HepG2 (cell line): ENCODE measurements at regions not wholly inside any gene's neighbourhood (a gene's known extent, or its start where the extent isn't known, plus 50 kb on each side); places are given as distances from the start of the nearest gene placed in this dataset.

Experiments used
- DNMT1 ChIP-seq: sonication (generic); formaldehyde crosslinking; IDR thresholded peaks from 2 replicates; pipeline ENCODE4 v1.5.1; 2020; ENCODE audit warnings: mild to moderate bottlenecking, missing genetic modification reagents
- ETV6 ChIP-seq: sonication (generic); formaldehyde crosslinking; conservative IDR thresholded peaks from 2 replicates; pipeline ENCODE4 v1.4.0; 2020; ENCODE audit warnings: missing genetic modification reagents
- FOXK2 ChIP-seq: fragments of 450-650 bp; IDR thresholded peaks from 2 replicates; pipeline ENCODE4 v1.6.1; 2016
- HMGA1 ChIP-seq: sonication (generic); formaldehyde crosslinking; conservative IDR thresholded peaks from 2 replicates; pipeline ENCODE4 v1.4.0; 2020; ENCODE audit warnings: missing genetic modification reagents
- IKZF1 ChIP-seq: fragments of 450-650 bp; IDR thresholded peaks from 2 replicates; pipeline ENCODE4 v1.7.1; 2016
- IRX3 ChIP-seq: sonication (generic); formaldehyde crosslinking; IDR thresholded peaks from 2 replicates; pipeline ENCODE4 v1.8.1; 2023; ENCODE audit warnings: mild to moderate bottlenecking, low read depth, missing genetic modification reagents, borderline replicate concordance
- MYC ChIP-seq: sonication (generic); formaldehyde crosslinking; IDR thresholded peaks from 2 replicates; pipeline ENCODE4 v1.9.0; 2021; ENCODE audit warnings: missing genetic modification reagents, borderline replicate concordance
- NCOA5 ChIP-seq: sonication (generic); formaldehyde crosslinking; IDR thresholded peaks from 2 replicates; pipeline ENCODE4 v1.4.0; 2020; ENCODE audit warnings: missing genetic modification reagents
- NCOR1 ChIP-seq: fragments of 200-600 bp; sonication (generic); IDR thresholded peaks from 2 replicates; pipeline ENCODE4 v1.7.0; 2017; ENCODE audit warnings: antibody characterized with exemption, low read length, borderline replicate concordance
- NFIB ChIP-seq: sonication (generic); formaldehyde crosslinking; IDR thresholded peaks from 2 replicates; pipeline ENCODE4 v1.9.0; 2021; ENCODE audit warnings: missing genetic modification reagents, mild to moderate bottlenecking, borderline replicate concordance
- NFIC ChIP-seq: IDR thresholded peaks from 2 replicates; pipeline ENCODE4 v1.6.1; 2012; ENCODE audit warnings: mild to moderate bottlenecking, low read length, inconsistent platforms
- NFKBIZ ChIP-seq: IDR thresholded peaks from 2 replicates; pipeline ENCODE4 v1.6.1; 2018; ENCODE audit warnings: missing genetic modification reagents, missing compliant biosample characterization
- PHF21A ChIP-seq: sonication (generic); formaldehyde crosslinking; IDR thresholded peaks from 2 replicates; pipeline ENCODE4 v1.5.0; 2020; ENCODE audit warnings: mild to moderate bottlenecking, missing genetic modification reagents
- PRMT3 ChIP-seq: sonication (generic); formaldehyde crosslinking; IDR thresholded peaks from 2 replicates; pipeline ENCODE4 v1.8.1; 2022; ENCODE audit warnings: low read depth, mild to moderate bottlenecking, moderate library complexity, missing genetic modification reagents, borderline replicate concordance
- PRPF4 ChIP-seq: fragments of 200-400 bp; formaldehyde crosslinking; IDR thresholded peaks from 2 replicates; pipeline ENCODE4 v1.6.1; 2016; ENCODE audit warnings: low read length, low read depth; ENCODE audit not compliant: poor library complexity, severe bottlenecking
- RAD21 ChIP-seq: fragments of 450-650 bp; formaldehyde crosslinking; IDR thresholded peaks from 2 replicates; pipeline ENCODE4 v1.5.0; 2020; ENCODE audit warnings: mild to moderate bottlenecking
- RBFOX2 ChIP-seq: fragments of 200-400 bp; formaldehyde crosslinking; IDR thresholded peaks from 2 replicates; pipeline ENCODE4 v1.6.1; 2017; ENCODE audit warnings: low read depth, mild to moderate bottlenecking, low read length
- RCOR2 ChIP-seq: IDR thresholded peaks from 2 replicates; pipeline ENCODE4 v1.6.1; 2016; ENCODE audit warnings: missing biosample characterization, missing genetic modification reagents
- SMAD1 ChIP-seq: sonication (generic); formaldehyde crosslinking; IDR thresholded peaks from 2 replicates; pipeline ENCODE4 v1.4.0; 2020; ENCODE audit warnings: missing genetic modification reagents, low read depth, mild to moderate bottlenecking, borderline replicate concordance
- SOX5 ChIP-seq: IDR thresholded peaks from 2 replicates; pipeline ENCODE4 v1.6.1; 2016; ENCODE audit warnings: borderline replicate concordance
- TBX2 ChIP-seq: sonication (generic); formaldehyde crosslinking; IDR thresholded peaks from 2 replicates; pipeline ENCODE4 v1.5.0; 2020; ENCODE audit warnings: missing genetic modification reagents, mild to moderate bottlenecking, borderline replicate concordance
- TFAP4 ChIP-seq: sonication (generic); IDR thresholded peaks from 2 replicates; pipeline ENCODE4 v1.6.1; 2016; ENCODE audit warnings: low read depth, borderline replicate concordance
- ZBTB25 ChIP-seq: IDR thresholded peaks from 2 replicates; pipeline ENCODE4 v1.6.1; 2018; ENCODE audit warnings: missing genetic modification reagents
- ZKSCAN8 ChIP-seq: IDR thresholded peaks from 2 replicates; pipeline ENCODE4 v1.6.1; 2016; ENCODE audit warnings: borderline replicate concordance, missing genetic modification reagents, missing compliant biosample characterization
- ZNF12 ChIP-seq: sonication (generic); formaldehyde crosslinking; IDR thresholded peaks from 2 replicates; pipeline ENCODE4 v1.5.0; 2020; ENCODE audit warnings: missing genetic modification reagents
- ZNF207 ChIP-seq: fragments of 450-650 bp; IDR thresholded peaks from 2 replicates; pipeline ENCODE4 v1.6.1; 2016; ENCODE audit warnings: antibody characterized with exemption, borderline replicate concordance
- ZNF589 ChIP-seq: sonication (generic); formaldehyde crosslinking; conservative IDR thresholded peaks from 2 replicates; pipeline ENCODE4 v1.8.0; 2022; ENCODE audit warnings: mild to moderate bottlenecking, moderate library complexity, missing genetic modification reagents
- ZNF660 ChIP-seq: sonication (generic); formaldehyde crosslinking; IDR thresholded peaks from 2 replicates; pipeline ENCODE4 v1.5.1; 2020; ENCODE audit warnings: mild to moderate bottlenecking, low read depth, missing genetic modification reagents, borderline replicate concordance
- TF ChIP-seq, protein P1 (sequence below): sonication (generic); formaldehyde crosslinking; IDR thresholded peaks from 2 replicates; pipeline ENCODE4 v1.8.1; 2023; ENCODE audit warnings: mild to moderate bottlenecking, inconsistent platforms, moderate library complexity, missing genetic modification reagents, borderline replicate concordance
- TF ChIP-seq, protein P2 (sequence below): sonication (generic); formaldehyde crosslinking; IDR thresholded peaks from 2 replicates; pipeline ENCODE4 v1.4.0; 2020; ENCODE audit warnings: missing genetic modification reagents, mild to moderate bottlenecking, borderline replicate concordance

GRCh38 chr14:54102051-54102456 lies 145.4 kb upstream of the BMP4 start (continued):
- TF ChIP-seq ZBTB25 (CRISPR knock-in tag) (peak; percentile 73), ETV6 (CRISPR knock-in tag) (no peak), RAD21 (CRISPR knock-in tag) (no peak), SMAD1 (CRISPR knock-in tag) (no peak), DNMT1 (CRISPR knock-in tag) (no peak), IRX3 (CRISPR knock-in tag) (no peak), TBX2 (CRISPR knock-in tag) (peak; percentile 52; the same call in 1 of the 2 replicates), HMGA1 (CRISPR knock-in tag) (no peak), NFIB (CRISPR knock-in tag) (no peak), FOXK2 (no peak), ZNF660 (CRISPR knock-in tag) (no peak), SOX5 (CRISPR knock-in tag) (peak; percentile 91; the same call in 1 of the 2 replicates), MYC (CRISPR knock-in tag) (no peak), IKZF1 (no peak), ZNF207 (no peak), NFKBIZ (peak; percentile 89), NCOA5 (CRISPR knock-in tag) (no peak), ZKSCAN8 (CRISPR knock-in tag) (peak; percentile 22; the same call in 1 of the 2 replicates), TFAP4 (peak; percentile 48; the same call in 1 of the 2 replicates), RBFOX2 (0 out of 2 replicates have a peak, but pooled peaks have one; percentile 8), PRPF4 (no peak), ZNF589 (CRISPR knock-in tag) (no peak), RCOR2 (peak; percentile 90), NFIC (peak; percentile 97), PRMT3 (no peak), ZNF12 (CRISPR knock-in tag) (no peak; the same call in 1 of the 2 replicates), NCOR1 (peak; percentile 86; the same call in 1 of the 2 replicates), PHF21A (CRISPR knock-in tag) (peak; percentile 69)
- TF ChIP-seq, protein P1, sequence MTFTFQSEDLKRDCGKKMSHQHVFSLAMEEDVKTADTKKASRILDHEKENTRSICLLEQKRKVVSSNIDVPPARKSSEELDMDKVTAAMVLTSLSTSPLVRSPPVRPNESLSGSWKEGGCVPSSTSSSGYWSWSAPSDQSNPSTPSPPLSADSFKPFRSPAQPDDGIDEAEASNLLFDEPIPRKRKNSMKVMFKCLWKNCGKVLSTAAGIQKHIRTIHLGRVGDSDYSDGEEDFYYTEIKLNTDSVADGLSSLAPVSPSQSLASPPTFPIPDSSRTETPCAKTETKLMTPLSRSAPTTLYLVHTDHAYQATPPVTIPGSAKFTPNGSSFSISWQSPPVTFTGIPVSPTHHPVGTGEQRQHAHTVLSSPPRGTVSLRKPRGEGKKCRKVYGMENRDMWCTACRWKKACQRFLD (CRISPR knock-in tag): no peak
- TF ChIP-seq, protein P2, sequence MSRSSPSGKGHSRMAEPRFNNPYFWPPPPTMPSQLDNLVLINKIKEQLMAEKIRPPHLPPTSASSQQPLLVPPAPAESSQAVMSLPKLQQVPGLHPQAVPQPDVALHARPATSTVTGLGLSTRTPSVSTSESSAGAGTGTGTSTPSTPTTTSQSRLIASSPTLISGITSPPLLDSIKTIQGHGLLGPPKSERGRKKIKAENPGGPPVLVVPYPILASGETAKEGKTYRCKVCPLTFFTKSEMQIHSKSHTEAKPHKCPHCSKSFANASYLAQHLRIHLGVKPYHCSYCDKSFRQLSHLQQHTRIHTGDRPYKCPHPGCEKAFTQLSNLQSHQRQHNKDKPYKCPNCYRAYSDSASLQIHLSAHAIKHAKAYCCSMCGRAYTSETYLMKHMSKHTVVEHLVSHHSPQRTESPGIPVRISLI: peak; percentile 57; the same call in 1 of the 2 replicates
